ENCODE measurements at regions not wholly inside any gene's neighbourhood (a gene's known extent, or its start where the extent isn't known, plus 50 kb on each side); places are given as distances from the start of the nearest gene placed in this dataset.

DNA sequence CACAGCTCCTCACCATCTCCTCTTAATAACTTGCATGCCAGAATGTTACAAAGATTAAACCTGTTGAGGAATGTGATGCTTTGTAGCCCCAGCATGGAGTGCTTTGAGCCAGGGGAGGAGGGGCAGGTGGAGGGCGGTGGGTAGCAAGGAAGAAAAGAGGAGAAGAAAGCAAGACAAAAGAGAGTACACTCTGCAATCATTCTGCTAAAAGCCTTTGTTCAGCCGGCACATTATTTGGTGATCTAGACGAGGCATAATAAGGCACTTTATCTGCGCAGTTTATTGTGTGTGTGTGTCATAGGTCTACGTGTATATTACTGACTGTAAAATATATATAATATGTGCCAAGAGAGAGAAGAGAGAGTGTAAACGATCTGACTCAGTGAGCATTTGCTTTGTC lies 139.1 kb downstream of the SOX9 start:
- TF ChIP-seq, protein P1, sequence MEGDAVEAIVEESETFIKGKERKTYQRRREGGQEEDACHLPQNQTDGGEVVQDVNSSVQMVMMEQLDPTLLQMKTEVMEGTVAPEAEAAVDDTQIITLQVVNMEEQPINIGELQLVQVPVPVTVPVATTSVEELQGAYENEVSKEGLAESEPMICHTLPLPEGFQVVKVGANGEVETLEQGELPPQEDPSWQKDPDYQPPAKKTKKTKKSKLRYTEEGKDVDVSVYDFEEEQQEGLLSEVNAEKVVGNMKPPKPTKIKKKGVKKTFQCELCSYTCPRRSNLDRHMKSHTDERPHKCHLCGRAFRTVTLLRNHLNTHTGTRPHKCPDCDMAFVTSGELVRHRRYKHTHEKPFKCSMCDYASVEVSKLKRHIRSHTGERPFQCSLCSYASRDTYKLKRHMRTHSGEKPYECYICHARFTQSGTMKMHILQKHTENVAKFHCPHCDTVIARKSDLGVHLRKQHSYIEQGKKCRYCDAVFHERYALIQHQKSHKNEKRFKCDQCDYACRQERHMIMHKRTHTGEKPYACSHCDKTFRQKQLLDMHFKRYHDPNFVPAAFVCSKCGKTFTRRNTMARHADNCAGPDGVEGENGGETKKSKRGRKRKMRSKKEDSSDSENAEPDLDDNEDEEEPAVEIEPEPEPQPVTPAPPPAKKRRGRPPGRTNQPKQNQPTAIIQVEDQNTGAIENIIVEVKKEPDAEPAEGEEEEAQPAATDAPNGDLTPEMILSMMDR (conservative IDR thresholded peaks at IDR 0.05; ENCODE audit: low read length) = no peak
- TF ChIP-seq EZH2phosphoT487 (IDR thresholded peaks at IDR 0.05; ENCODE audit: borderline replicate concordance) = no peak

Data from Loucy (cell line).